Neural crest cell (in vitro differentiated cells): ENCODE measurements at regions not wholly inside any gene's neighbourhood (a gene's known extent, or its start where the extent isn't known, plus 50 kb on each side); places are given as distances from the start of the nearest gene placed in this dataset.

ENCODE experiments used
- DNase-seq: peaks from one replicate; pipeline ENCODE4 v3.0.0; 2021; ENCODE audit warnings: low read depth, mixed read lengths, low spot score
- H3K27ac Mint-ChIP-seq: one replicate; pipeline ENCODE4 v1.8.0; 2021; ENCODE audit warnings: mild to moderate bottlenecking, mixed read lengths; ENCODE audit not compliant: unreplicated experiment
- H3K27me3 Mint-ChIP-seq: 2 replicates; pipeline ENCODE4 v1.8.0; 2021; ENCODE audit warnings: low read depth, mild to moderate bottlenecking, mixed read lengths
- H3K36me3 Mint-ChIP-seq: 2 replicates; pipeline ENCODE4 v1.8.0; 2021; ENCODE audit warnings: low read depth, mild to moderate bottlenecking, mixed read lengths
- H3K4me1 Mint-ChIP-seq: 2 replicates; pipeline ENCODE4 v1.8.0; 2021; ENCODE audit warnings: mixed read lengths
- H3K4me3 Mint-ChIP-seq: one replicate; pipeline ENCODE4 v1.8.0; 2021; ENCODE audit warnings: mild to moderate bottlenecking, mixed read lengths
- H3K9me3 Mint-ChIP-seq: 2 replicates; pipeline ENCODE4 v1.8.0; 2021; ENCODE audit warnings: mixed read lengths
- TF ChIP-seq, protein P1 (sequence below): fragments of 200-600 bp; sonication (generic); conservative IDR thresholded peaks from 2 replicates; pipeline ENCODE4 v1.5.0; 2021; ENCODE audit warnings: antibody characterized with exemption, mild to moderate bottlenecking

DNA sequence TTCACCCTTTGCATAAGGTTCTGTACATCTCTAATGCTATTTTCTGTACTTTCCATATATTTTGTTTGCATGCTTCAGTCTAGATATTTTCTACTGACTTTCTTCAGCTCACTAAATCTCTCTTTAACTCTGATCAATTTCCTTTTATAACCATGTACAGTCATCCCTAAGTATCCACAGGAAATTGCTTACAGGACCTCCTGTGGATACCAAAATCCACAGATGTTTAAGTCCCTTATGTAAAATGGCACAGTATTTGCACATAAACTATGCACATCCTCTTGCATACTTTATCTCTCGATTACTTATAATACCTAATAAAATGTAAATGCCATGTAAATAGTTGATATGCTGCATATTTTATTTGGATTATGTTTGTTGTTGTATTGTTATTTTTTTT is 442.1 kb downstream of the TLE4 start:
- Mint-ChIP-seq H3K36me3 (no peaks in the 10 kb centered on the region), H3K4me1 (no peaks in the 10 kb centered on the region), H3K9me3 (peaks cover 9% of the 10 kb centered on the region), H3K27me3 (no peaks in the 10 kb centered on the region), H3K4me3 (no peak overlapping the region), H3K27ac (no peak overlapping the region)
- TF ChIP-seq, protein P1, sequence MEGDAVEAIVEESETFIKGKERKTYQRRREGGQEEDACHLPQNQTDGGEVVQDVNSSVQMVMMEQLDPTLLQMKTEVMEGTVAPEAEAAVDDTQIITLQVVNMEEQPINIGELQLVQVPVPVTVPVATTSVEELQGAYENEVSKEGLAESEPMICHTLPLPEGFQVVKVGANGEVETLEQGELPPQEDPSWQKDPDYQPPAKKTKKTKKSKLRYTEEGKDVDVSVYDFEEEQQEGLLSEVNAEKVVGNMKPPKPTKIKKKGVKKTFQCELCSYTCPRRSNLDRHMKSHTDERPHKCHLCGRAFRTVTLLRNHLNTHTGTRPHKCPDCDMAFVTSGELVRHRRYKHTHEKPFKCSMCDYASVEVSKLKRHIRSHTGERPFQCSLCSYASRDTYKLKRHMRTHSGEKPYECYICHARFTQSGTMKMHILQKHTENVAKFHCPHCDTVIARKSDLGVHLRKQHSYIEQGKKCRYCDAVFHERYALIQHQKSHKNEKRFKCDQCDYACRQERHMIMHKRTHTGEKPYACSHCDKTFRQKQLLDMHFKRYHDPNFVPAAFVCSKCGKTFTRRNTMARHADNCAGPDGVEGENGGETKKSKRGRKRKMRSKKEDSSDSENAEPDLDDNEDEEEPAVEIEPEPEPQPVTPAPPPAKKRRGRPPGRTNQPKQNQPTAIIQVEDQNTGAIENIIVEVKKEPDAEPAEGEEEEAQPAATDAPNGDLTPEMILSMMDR: no peak
- no peak for DNase-seq

DNA sequence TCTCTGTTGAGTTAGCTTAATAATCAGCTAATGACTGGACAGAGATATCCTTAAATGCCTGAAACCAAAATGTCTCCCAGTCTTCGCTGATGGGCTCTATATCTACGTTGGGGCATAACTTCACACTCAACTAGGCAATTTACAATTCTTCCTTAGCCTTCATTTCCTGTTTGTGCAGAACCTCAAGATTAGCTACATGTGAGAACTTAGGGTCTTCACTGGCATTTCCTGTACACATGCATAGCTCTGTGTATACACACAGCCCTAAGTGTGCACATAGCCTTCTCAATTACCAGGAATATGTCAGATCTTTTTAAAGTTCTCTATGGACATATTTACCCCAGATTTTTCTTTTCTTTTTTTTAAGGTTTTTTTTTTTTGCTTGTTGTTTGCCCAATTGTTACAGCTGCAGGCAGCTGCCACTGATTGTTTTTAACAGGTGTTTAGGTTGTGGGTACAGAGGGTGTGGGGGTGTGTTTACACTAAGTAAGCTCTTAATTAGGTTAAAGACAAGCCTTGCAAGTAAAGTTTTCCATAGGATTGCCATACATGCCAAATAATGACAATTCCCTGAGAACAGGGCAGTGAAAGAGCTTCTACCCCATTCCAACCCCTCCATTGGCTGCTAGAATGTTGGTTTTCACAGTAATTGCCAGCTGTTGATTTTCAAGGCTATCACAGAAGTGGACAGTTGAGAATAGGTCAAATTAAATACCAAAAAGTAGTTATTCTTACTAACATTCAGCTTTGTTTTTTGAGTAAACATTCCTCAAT is 441.0 kb downstream of the TLE4 start:
- Mint-ChIP-seq H3K27me3 (no peaks in the 10 kb centered on the region), H3K36me3 (no peaks in the 10 kb centered on the region), H3K27ac (no peak overlapping the region), H3K4me1 (no peaks in the 10 kb centered on the region), H3K9me3 (peaks cover 13% of the 10 kb centered on the region), H3K4me3 (no peak overlapping the region)
- DNase-seq: no peak
- TF ChIP-seq, protein P1: no peak

DNA sequence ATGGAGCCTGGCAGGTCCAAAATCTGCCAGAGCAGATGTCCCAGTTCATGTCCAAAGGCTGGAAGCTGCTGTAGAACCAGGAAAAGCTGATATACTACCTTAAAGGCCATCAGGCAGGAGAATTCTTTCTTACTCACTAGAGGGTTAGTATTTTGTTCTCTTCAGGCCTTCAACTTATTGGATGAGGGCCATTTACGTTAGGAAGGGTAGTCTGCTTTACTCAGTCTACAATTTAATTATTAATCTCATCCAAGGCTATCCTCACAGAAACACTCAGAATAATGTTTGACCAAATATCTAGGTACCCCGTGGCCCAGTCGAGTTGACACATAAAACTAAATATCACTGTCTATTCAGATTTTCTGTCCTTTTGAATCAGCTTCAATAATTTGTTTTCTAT is 437.4 kb downstream of the TLE4 start:
- H3K27me3 Mint-ChIP-seq: no peaks in the 10 kb centered on the region
- no peak overlapping the region for H3K4me3 Mint-ChIP-seq
- TF ChIP-seq, protein P1: no peak
- H3K36me3 Mint-ChIP-seq: no peaks in the 10 kb centered on the region
- DNase-seq: no peak
- H3K4me1 Mint-ChIP-seq: no peaks in the 10 kb centered on the region
- peaks cover 13% of the 10 kb centered on the region for H3K9me3 Mint-ChIP-seq
- no peak overlapping the region for H3K27ac Mint-ChIP-seq

DNA sequence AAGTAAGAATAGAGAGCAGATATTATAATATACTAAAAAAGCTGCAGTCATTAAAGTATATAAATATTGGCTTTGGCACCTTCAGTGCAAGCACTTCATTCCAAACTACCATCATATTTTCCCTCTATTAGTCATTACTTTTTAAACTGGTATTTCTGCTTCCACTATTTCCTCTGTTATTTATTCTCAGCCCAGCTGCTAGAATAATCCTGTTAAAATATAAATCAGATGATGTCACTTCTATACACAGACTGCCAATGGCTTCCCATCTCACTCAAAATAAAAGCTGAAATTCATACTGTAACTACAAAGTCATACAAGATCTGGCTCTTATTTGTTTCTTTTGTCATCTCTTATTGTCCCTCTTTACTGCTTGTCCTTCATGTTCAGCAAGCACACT is 432.9 kb downstream of the TLE4 start:
- Mint-ChIP-seq H3K36me3 (no peaks in the 10 kb centered on the region), H3K27ac (no peak overlapping the region), H3K9me3 (peaks cover 4% of the 10 kb centered on the region), H3K4me1 (no peaks in the 10 kb centered on the region), H3K4me3 (no peak overlapping the region), H3K27me3 (no peaks in the 10 kb centered on the region)
- TF ChIP-seq, protein P1: no peak
- DNase-seq: no peak

DNA sequence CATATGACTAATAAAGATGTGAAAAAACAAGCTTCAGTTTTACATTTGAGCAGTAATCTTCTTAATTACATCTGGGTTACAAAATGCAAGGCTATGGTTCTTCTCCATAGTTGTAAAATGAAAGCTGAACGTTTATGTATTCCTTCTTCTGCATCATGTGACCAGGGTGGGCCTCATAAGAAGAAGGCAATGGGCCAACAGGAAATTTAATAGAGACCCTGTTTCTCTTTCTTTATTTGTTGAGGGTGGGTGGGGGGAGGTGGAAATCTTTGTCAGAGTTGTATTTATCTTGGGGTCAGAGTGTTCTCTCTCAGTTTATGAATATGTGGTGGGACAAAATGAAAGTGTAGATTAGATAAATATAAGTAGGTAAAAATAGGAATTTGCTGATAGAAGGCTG is 418.8 kb downstream of the TLE4 start:
- H3K9me3 Mint-ChIP-seq: peaks cover 2% of the 10 kb centered on the region
- no peaks in the 10 kb centered on the region for H3K27me3 Mint-ChIP-seq
- peaks cover 6% of the 10 kb centered on the region for H3K4me1 Mint-ChIP-seq
- no peak for DNase-seq
- H3K36me3 Mint-ChIP-seq: no peaks in the 10 kb centered on the region
- TF ChIP-seq, protein P1: no peak
- no peak overlapping the region for H3K27ac Mint-ChIP-seq
- no peak overlapping the region for H3K4me3 Mint-ChIP-seq
